H9 (cell line): ENCODE measurements at regions not wholly inside any gene's neighbourhood (a gene's known extent, or its start where the extent isn't known, plus 50 kb on each side); places are given as distances from the start of the nearest gene placed in this dataset.

Experiments used
- DNase-seq: peaks from one replicate; pipeline ENCODE4 v3.0.0-alpha.2; 2017
- H2AFZ ChIP-seq: one replicate; pipeline ENCODE4 v1.6.1; 2013; ENCODE audit warnings: mild to moderate bottlenecking, low read length, control low read depth, moderate library complexity
- H2AK5ac ChIP-seq: 2 replicates; pipeline ENCODE4 v1.6.1; 2013; ENCODE audit warnings: low read length, control low read depth, mixed read lengths; ENCODE audit not compliant: insufficient read length
- H2BK120ac ChIP-seq: one replicate; pipeline ENCODE4 v1.6.1; 2013; ENCODE audit warnings: low read depth, mild to moderate bottlenecking, low read length, control low read depth, inconsistent platforms; ENCODE audit not compliant: poor library complexity, severe bottlenecking
- H2BK12ac ChIP-seq: 2 replicates; pipeline ENCODE4 v1.6.1; 2013; ENCODE audit warnings: low read length, control low read depth, mixed read lengths, low read depth; ENCODE audit not compliant: insufficient read length
- H2BK15ac ChIP-seq: 2 replicates; pipeline ENCODE4 v1.6.1; 2013; ENCODE audit warnings: low read depth, low read length, control low read depth
- H2BK20ac ChIP-seq: one replicate; pipeline ENCODE4 v1.6.1; 2013; ENCODE audit warnings: low read depth, mild to moderate bottlenecking, low read length, control low read depth, inconsistent platforms; ENCODE audit not compliant: poor library complexity, severe bottlenecking
- H2BK5ac ChIP-seq: 2 replicates; pipeline ENCODE4 v1.6.1; 2013; ENCODE audit warnings: low read length, control low read depth, mixed read lengths; ENCODE audit not compliant: insufficient read length
- H3K14ac ChIP-seq: 2 replicates; pipeline ENCODE4 v1.6.1; 2013; ENCODE audit warnings: low read length, control low read depth; ENCODE audit not compliant: insufficient read depth
- H3K18ac ChIP-seq: 2 replicates; pipeline ENCODE4 v1.6.1; 2013; ENCODE audit warnings: low read depth, mild to moderate bottlenecking, mixed read lengths, low read length, control low read depth; ENCODE audit not compliant: insufficient read length
- H3K23ac ChIP-seq: 2 replicates; pipeline ENCODE4 v1.6.1; 2013; ENCODE audit warnings: low read length, control low read depth, mixed read lengths, low read depth; ENCODE audit not compliant: insufficient read length
- H3K23me2 ChIP-seq: 2 replicates; pipeline ENCODE4 v1.6.1; 2013; ENCODE audit warnings: low read depth, mild to moderate bottlenecking, mixed read lengths, low read length, control low read depth; ENCODE audit not compliant: insufficient read length, poor library complexity, severe bottlenecking
- H3K27ac ChIP-seq: 2 replicates; pipeline ENCODE4 v1.5.1; 2013; ENCODE audit warnings: low read length, control low read depth, mixed read lengths, low read depth; ENCODE audit not compliant: insufficient read length
- H3K27me3 ChIP-seq: 2 replicates; pipeline ENCODE4 v1.6.1; 2013; ENCODE audit warnings: low read length, control low read depth, inconsistent platforms; ENCODE audit not compliant: insufficient read depth
- H3K4ac ChIP-seq: 2 replicates; pipeline ENCODE4 v1.6.1; 2013; ENCODE audit warnings: low read depth, mild to moderate bottlenecking, control low read depth, inconsistent platforms, low read length, moderate library complexity
- H3K4me1 ChIP-seq: 2 replicates; pipeline ENCODE4 v1.6.1; 2013; ENCODE audit warnings: low read length, control low read depth, inconsistent platforms; ENCODE audit not compliant: insufficient read depth
- H3K4me2 ChIP-seq: 2 replicates; pipeline ENCODE4 v1.6.1; 2013; ENCODE audit warnings: low read length, control low read depth, mixed read lengths; ENCODE audit not compliant: insufficient read length, insufficient read depth
- H3K56ac ChIP-seq: 2 replicates; pipeline ENCODE4 v1.6.1; 2013; ENCODE audit warnings: low read depth, mild to moderate bottlenecking, mixed read lengths, low read length, control low read depth; ENCODE audit not compliant: insufficient read length
- H3K79me1 ChIP-seq: 2 replicates; pipeline ENCODE4 v1.6.1; 2013; ENCODE audit warnings: low read depth, mild to moderate bottlenecking, moderate library complexity, low read length, control low read depth, inconsistent platforms; ENCODE audit not compliant: insufficient read depth, poor library complexity, severe bottlenecking
- H3K79me2 ChIP-seq: 2 replicates; pipeline ENCODE4 v1.6.1; 2013; ENCODE audit warnings: low read length, control low read depth, inconsistent platforms; ENCODE audit not compliant: insufficient read depth
- H3K9ac ChIP-seq: 2 replicates; pipeline ENCODE4 v1.6.1; 2013; ENCODE audit warnings: low read length, control low read depth, mixed read lengths; ENCODE audit not compliant: insufficient read length; ENCODE audit errors: extremely low read depth
- H3K9me3 ChIP-seq: one replicate; pipeline ENCODE4 v1.6.1; 2013; ENCODE audit warnings: low read depth, low read length, inconsistent platforms; ENCODE audit not compliant: control insufficient read depth
- H3T11ph ChIP-seq: one replicate; pipeline ENCODE4 v1.6.1; 2013; ENCODE audit warnings: mild to moderate bottlenecking, low read length, control low read depth, inconsistent platforms
- H4K20me1 ChIP-seq: one replicate; pipeline ENCODE4 v1.6.1; 2013; ENCODE audit not compliant: control insufficient read depth, insufficient read length, insufficient read depth
- H4K5ac ChIP-seq: 2 replicates; pipeline ENCODE4 v1.6.1; 2013; ENCODE audit warnings: low read depth, mild to moderate bottlenecking, mixed read lengths, low read length, control low read depth; ENCODE audit not compliant: insufficient read length
- H4K8ac ChIP-seq: replicated peaks from 2 replicates; pipeline ENCODE4 v1.6.1; 2013; ENCODE audit warnings: low read length, control low read depth, mixed read lengths, low read depth; ENCODE audit not compliant: insufficient read length
- H4K91ac ChIP-seq: 2 replicates; pipeline ENCODE4 v1.6.1; 2013; ENCODE audit warnings: low read depth, mild to moderate bottlenecking, moderate library complexity, mixed read lengths, low read length, control low read depth; ENCODE audit not compliant: insufficient read length
- H3K27ac Mint-ChIP-seq, 3 experiments: 2 replicates in 2 of 3; 3 replicates in 1 of 3; pipeline ENCODE4 v1.8.0; 2020 to 2021; ENCODE audit warnings: mixed read lengths in 3 of 3, mild to moderate bottlenecking in 1 of 3, moderate library complexity in 1 of 3
- H3K27me3 Mint-ChIP-seq: 2 replicates; pipeline ENCODE4 v1.8.0; 2021; ENCODE audit warnings: low read depth, mild to moderate bottlenecking, moderate library complexity, mixed read lengths
- H3K36me3 Mint-ChIP-seq, 3 experiments: 2 replicates in 2 of 3; 3 replicates in 1 of 3; pipeline ENCODE4 v1.8.0; 2020 to 2021; ENCODE audit warnings: low read depth in 3 of 3, mixed read lengths in 3 of 3; ENCODE audit not compliant: insufficient read depth in 1 of 3
- H3K4me1 Mint-ChIP-seq, 2 experiments: 2 replicates each; pipeline ENCODE4 v1.8.0; 2020; ENCODE audit warnings: mixed read lengths in 2 of 2
- H3K4me3 Mint-ChIP-seq, 2 experiments: 2 replicates in 1 of 2; 3 replicates in 1 of 2; pipeline ENCODE4 v1.8.0; 2020 to 2021; ENCODE audit warnings: mild to moderate bottlenecking in 2 of 2, mixed read lengths in 2 of 2, moderate library complexity in 1 of 2
- H3K9me3 Mint-ChIP-seq, 2 experiments: 2 replicates in 1 of 2; 3 replicates in 1 of 2; pipeline ENCODE4 v1.8.0; 2020; ENCODE audit warnings: mild to moderate bottlenecking in 2 of 2, mixed read lengths in 2 of 2, moderate library complexity in 1 of 2
- CTCF ChIP-seq: fragments of 200-600 bp; sonication (generic); conservative IDR thresholded peaks from 3 replicates; pipeline ENCODE4 v1.8.0; 2021; ENCODE audit warnings: antibody characterized with exemption, mild to moderate bottlenecking
- WGBS: extraction: QIAGEN DNeasy Blood & Tissue Kit; methylation state at CpG from one replicate; pipeline ENCODE4 v1.1.7; 2013; ENCODE audit warnings: missing lambda C conversion rate, low lambda C conversion rate, mixed read lengths; ENCODE audit not compliant: insufficient read length; ENCODE audit errors: extremely low coverage; 5-methylcytosine and 5-hydroxymethylcytosine counted together

DNA sequence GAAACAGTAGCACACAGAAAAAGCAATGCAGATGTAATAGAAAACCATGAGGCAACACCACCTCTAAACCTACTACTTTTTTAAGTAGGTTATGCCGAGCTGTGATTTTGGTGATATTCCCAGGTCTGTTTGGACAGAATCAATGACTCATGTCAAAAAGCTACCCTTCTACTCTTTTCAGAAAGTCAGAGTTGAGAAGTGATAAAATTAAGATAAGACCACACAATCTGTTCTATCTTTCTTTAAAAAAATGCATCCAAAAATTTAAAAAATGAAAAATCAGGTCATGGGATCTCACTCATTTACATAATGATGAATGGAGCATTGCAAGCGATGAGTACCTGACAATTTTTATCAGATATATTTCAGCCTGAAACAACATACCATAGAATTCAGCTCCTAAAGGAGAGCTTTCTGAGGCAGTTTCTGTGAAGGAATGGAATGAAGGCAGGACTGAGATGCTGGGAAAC, 826.3 kb downstream of the BCL11A start:
- no peak overlapping the region for H2BK12ac ChIP-seq
- no peak for DNase-seq
- no peak overlapping the region for H2BK5ac ChIP-seq
- no peaks in the 10 kb centered on the region for H3K23me2 ChIP-seq
- no peaks in the 10 kb centered on the region; the same call in 1 of the 2 replicates for H3K4me1 ChIP-seq
- WGBS = no CpG with 5 or more reads among the region's 2 CpGs
- H3K9ac ChIP-seq = no peak overlapping the region
- H3K14ac ChIP-seq = no peak overlapping the region
- no peak overlapping the region for H3K4me2 ChIP-seq
- H3K79me1 ChIP-seq = no peaks in the 10 kb centered on the region
- no peak overlapping the region for H3K23ac ChIP-seq
- no peaks in the 10 kb centered on the region for H3K27me3 Mint-ChIP-seq
- H3K27ac ChIP-seq = no peak overlapping the region
- H3T11ph ChIP-seq = no peak overlapping the region
- H3K56ac ChIP-seq = no peak overlapping the region
- no peak overlapping the region for H2BK15ac ChIP-seq
- no peaks in the 10 kb centered on the region for H3K9me3 ChIP-seq
- H2AFZ ChIP-seq = no peak overlapping the region
- H3K9me3 Mint-ChIP-seq = no peaks in the 10 kb centered on the region
- H4K91ac ChIP-seq = no peak overlapping the region
- no peaks in the 10 kb centered on the region for H4K20me1 ChIP-seq
- no peak overlapping the region for H3K4me3 Mint-ChIP-seq
- no peaks in the 10 kb centered on the region for H3K79me2 ChIP-seq
- peaks cover 5% of the 10 kb centered on the region in 2 experiments; a peak in 2 of 4 replicates for H3K4me1 Mint-ChIP-seq
- H2AK5ac ChIP-seq = no peak overlapping the region
- no peak overlapping the region for H2BK120ac ChIP-seq
- no peak for TF ChIP-seq CTCF
- H3K4ac ChIP-seq = no peak overlapping the region
- no peak overlapping the region for H3K27ac Mint-ChIP-seq
- H4K5ac ChIP-seq = no peak overlapping the region
- no peak overlapping the region for H2BK20ac ChIP-seq
- H3K27me3 ChIP-seq = no peaks in the 10 kb centered on the region
- no peak overlapping the region for H4K8ac ChIP-seq
- no peak overlapping the region for H3K18ac ChIP-seq
- no peaks in the 10 kb centered on the region for H3K36me3 Mint-ChIP-seq
